H9 (cell line): ENCODE measurements at regions not wholly inside any gene's neighbourhood (a gene's known extent, or its start where the extent isn't known, plus 50 kb on each side); places are given as distances from the start of the nearest gene placed in this dataset.

Experiments used
- DNase-seq: peaks from one replicate; pipeline ENCODE4 v3.0.0-alpha.2; 2017
- H2AFZ ChIP-seq: one replicate; pipeline ENCODE4 v1.6.1; 2013; ENCODE audit warnings: mild to moderate bottlenecking, low read length, control low read depth, moderate library complexity
- H2AK5ac ChIP-seq: 2 replicates; pipeline ENCODE4 v1.6.1; 2013; ENCODE audit warnings: low read length, control low read depth, mixed read lengths; ENCODE audit not compliant: insufficient read length
- H2BK120ac ChIP-seq: one replicate; pipeline ENCODE4 v1.6.1; 2013; ENCODE audit warnings: low read depth, mild to moderate bottlenecking, low read length, control low read depth, inconsistent platforms; ENCODE audit not compliant: poor library complexity, severe bottlenecking
- H2BK12ac ChIP-seq: 2 replicates; pipeline ENCODE4 v1.6.1; 2013; ENCODE audit warnings: low read length, control low read depth, mixed read lengths, low read depth; ENCODE audit not compliant: insufficient read length
- H2BK15ac ChIP-seq: 2 replicates; pipeline ENCODE4 v1.6.1; 2013; ENCODE audit warnings: low read depth, low read length, control low read depth
- H2BK20ac ChIP-seq: one replicate; pipeline ENCODE4 v1.6.1; 2013; ENCODE audit warnings: low read depth, mild to moderate bottlenecking, low read length, control low read depth, inconsistent platforms; ENCODE audit not compliant: poor library complexity, severe bottlenecking
- H2BK5ac ChIP-seq: 2 replicates; pipeline ENCODE4 v1.6.1; 2013; ENCODE audit warnings: low read length, control low read depth, mixed read lengths; ENCODE audit not compliant: insufficient read length
- H3K14ac ChIP-seq: 2 replicates; pipeline ENCODE4 v1.6.1; 2013; ENCODE audit warnings: low read length, control low read depth; ENCODE audit not compliant: insufficient read depth
- H3K18ac ChIP-seq: 2 replicates; pipeline ENCODE4 v1.6.1; 2013; ENCODE audit warnings: low read depth, mild to moderate bottlenecking, mixed read lengths, low read length, control low read depth; ENCODE audit not compliant: insufficient read length
- H3K23ac ChIP-seq: 2 replicates; pipeline ENCODE4 v1.6.1; 2013; ENCODE audit warnings: low read length, control low read depth, mixed read lengths, low read depth; ENCODE audit not compliant: insufficient read length
- H3K23me2 ChIP-seq: 2 replicates; pipeline ENCODE4 v1.6.1; 2013; ENCODE audit warnings: low read depth, mild to moderate bottlenecking, mixed read lengths, low read length, control low read depth; ENCODE audit not compliant: insufficient read length, poor library complexity, severe bottlenecking
- H3K27ac ChIP-seq: 2 replicates; pipeline ENCODE4 v1.5.1; 2013; ENCODE audit warnings: low read length, control low read depth, mixed read lengths, low read depth; ENCODE audit not compliant: insufficient read length
- H3K27me3 ChIP-seq: 2 replicates; pipeline ENCODE4 v1.6.1; 2013; ENCODE audit warnings: low read length, control low read depth, inconsistent platforms; ENCODE audit not compliant: insufficient read depth
- H3K4ac ChIP-seq: 2 replicates; pipeline ENCODE4 v1.6.1; 2013; ENCODE audit warnings: low read depth, mild to moderate bottlenecking, control low read depth, inconsistent platforms, low read length, moderate library complexity
- H3K4me1 ChIP-seq: 2 replicates; pipeline ENCODE4 v1.6.1; 2013; ENCODE audit warnings: low read length, control low read depth, inconsistent platforms; ENCODE audit not compliant: insufficient read depth
- H3K4me2 ChIP-seq: 2 replicates; pipeline ENCODE4 v1.6.1; 2013; ENCODE audit warnings: low read length, control low read depth, mixed read lengths; ENCODE audit not compliant: insufficient read length, insufficient read depth
- H3K56ac ChIP-seq: 2 replicates; pipeline ENCODE4 v1.6.1; 2013; ENCODE audit warnings: low read depth, mild to moderate bottlenecking, mixed read lengths, low read length, control low read depth; ENCODE audit not compliant: insufficient read length
- H3K79me1 ChIP-seq: 2 replicates; pipeline ENCODE4 v1.6.1; 2013; ENCODE audit warnings: low read depth, mild to moderate bottlenecking, moderate library complexity, low read length, control low read depth, inconsistent platforms; ENCODE audit not compliant: insufficient read depth, poor library complexity, severe bottlenecking
- H3K79me2 ChIP-seq: 2 replicates; pipeline ENCODE4 v1.6.1; 2013; ENCODE audit warnings: low read length, control low read depth, inconsistent platforms; ENCODE audit not compliant: insufficient read depth
- H3K9ac ChIP-seq: 2 replicates; pipeline ENCODE4 v1.6.1; 2013; ENCODE audit warnings: low read length, control low read depth, mixed read lengths; ENCODE audit not compliant: insufficient read length; ENCODE audit errors: extremely low read depth
- H3K9me3 ChIP-seq: one replicate; pipeline ENCODE4 v1.6.1; 2013; ENCODE audit warnings: low read depth, low read length, inconsistent platforms; ENCODE audit not compliant: control insufficient read depth
- H3T11ph ChIP-seq: one replicate; pipeline ENCODE4 v1.6.1; 2013; ENCODE audit warnings: mild to moderate bottlenecking, low read length, control low read depth, inconsistent platforms
- H4K20me1 ChIP-seq: one replicate; pipeline ENCODE4 v1.6.1; 2013; ENCODE audit not compliant: control insufficient read depth, insufficient read length, insufficient read depth
- H4K5ac ChIP-seq: 2 replicates; pipeline ENCODE4 v1.6.1; 2013; ENCODE audit warnings: low read depth, mild to moderate bottlenecking, mixed read lengths, low read length, control low read depth; ENCODE audit not compliant: insufficient read length
- H4K8ac ChIP-seq: replicated peaks from 2 replicates; pipeline ENCODE4 v1.6.1; 2013; ENCODE audit warnings: low read length, control low read depth, mixed read lengths, low read depth; ENCODE audit not compliant: insufficient read length
- H4K91ac ChIP-seq: 2 replicates; pipeline ENCODE4 v1.6.1; 2013; ENCODE audit warnings: low read depth, mild to moderate bottlenecking, moderate library complexity, mixed read lengths, low read length, control low read depth; ENCODE audit not compliant: insufficient read length
- H3K27ac Mint-ChIP-seq, 3 experiments: 2 replicates in 2 of 3; 3 replicates in 1 of 3; pipeline ENCODE4 v1.8.0; 2020 to 2021; ENCODE audit warnings: mixed read lengths in 3 of 3, mild to moderate bottlenecking in 1 of 3, moderate library complexity in 1 of 3
- H3K27me3 Mint-ChIP-seq: 2 replicates; pipeline ENCODE4 v1.8.0; 2021; ENCODE audit warnings: low read depth, mild to moderate bottlenecking, moderate library complexity, mixed read lengths
- H3K36me3 Mint-ChIP-seq, 3 experiments: 2 replicates in 2 of 3; 3 replicates in 1 of 3; pipeline ENCODE4 v1.8.0; 2020 to 2021; ENCODE audit warnings: low read depth in 3 of 3, mixed read lengths in 3 of 3; ENCODE audit not compliant: insufficient read depth in 1 of 3
- H3K4me1 Mint-ChIP-seq, 2 experiments: 2 replicates each; pipeline ENCODE4 v1.8.0; 2020; ENCODE audit warnings: mixed read lengths in 2 of 2
- H3K4me3 Mint-ChIP-seq, 2 experiments: 2 replicates in 1 of 2; 3 replicates in 1 of 2; pipeline ENCODE4 v1.8.0; 2020 to 2021; ENCODE audit warnings: mild to moderate bottlenecking in 2 of 2, mixed read lengths in 2 of 2, moderate library complexity in 1 of 2
- H3K9me3 Mint-ChIP-seq, 2 experiments: 2 replicates in 1 of 2; 3 replicates in 1 of 2; pipeline ENCODE4 v1.8.0; 2020; ENCODE audit warnings: mild to moderate bottlenecking in 2 of 2, mixed read lengths in 2 of 2, moderate library complexity in 1 of 2
- WGBS: extraction: QIAGEN DNeasy Blood & Tissue Kit; methylation state at CpG from one replicate; pipeline ENCODE4 v1.1.7; 2013; ENCODE audit warnings: missing lambda C conversion rate, low lambda C conversion rate, mixed read lengths; ENCODE audit not compliant: insufficient read length; ENCODE audit errors: extremely low coverage; 5-methylcytosine and 5-hydroxymethylcytosine counted together
- TF ChIP-seq, protein P1 (sequence below): fragments of 200-600 bp; sonication (generic); conservative IDR thresholded peaks from 3 replicates; pipeline ENCODE4 v1.8.0; 2021; ENCODE audit warnings: antibody characterized with exemption, mild to moderate bottlenecking

GRCh38 chr13:48153186-48153585 is 58.3 kb upstream of the MED4 start:
- Histone ChIP-seq H4K20me1 (no peaks in the 10 kb centered on the region), H3K56ac (no peak overlapping the region), H3K9ac (no peak overlapping the region), H3K79me1 (no peaks in the 10 kb centered on the region), H3K23me2 (no peaks in the 10 kb centered on the region), H3K23ac (no peak overlapping the region), H2BK12ac (no peak overlapping the region), H3K14ac (no peak overlapping the region), H3K18ac (no peak overlapping the region), H4K8ac (no peak overlapping the region), H3K27ac (no peak overlapping the region), H2AFZ (no peak overlapping the region), H3K27me3 (no peaks in the 10 kb centered on the region), H3K79me2 (no peaks in the 10 kb centered on the region), H4K5ac (no peak overlapping the region), H2BK20ac (no peak overlapping the region), H4K91ac (no peak overlapping the region), H2BK120ac (no peak overlapping the region), H3K4me1 (no peaks in the 10 kb centered on the region; the same call in 1 of the 2 replicates), H3T11ph (no peak overlapping the region), H2AK5ac (no peak overlapping the region), H3K4me2 (no peak overlapping the region), H3K9me3 (no peaks in the 10 kb centered on the region), H2BK15ac (no peak overlapping the region), H3K4ac (no peak overlapping the region), H2BK5ac (no peak overlapping the region)
- DNase-seq: no peak
- H3K9me3 Mint-ChIP-seq: peaks cover 0 to 3% of the 10 kb centered on the region in 2 experiments; a peak in 2 of 5 replicates
- H3K4me3 Mint-ChIP-seq: no peak overlapping the region
- no CpG with 5 or more reads among the region's 3 CpGs for WGBS
- H3K27me3 Mint-ChIP-seq: no peaks in the 10 kb centered on the region
- H3K36me3 Mint-ChIP-seq: peaks cover 0 to 4% (median 0%) of the 10 kb centered on the region in 3 experiments; a peak in 2 of 7 replicates
- TF ChIP-seq, protein P1, sequence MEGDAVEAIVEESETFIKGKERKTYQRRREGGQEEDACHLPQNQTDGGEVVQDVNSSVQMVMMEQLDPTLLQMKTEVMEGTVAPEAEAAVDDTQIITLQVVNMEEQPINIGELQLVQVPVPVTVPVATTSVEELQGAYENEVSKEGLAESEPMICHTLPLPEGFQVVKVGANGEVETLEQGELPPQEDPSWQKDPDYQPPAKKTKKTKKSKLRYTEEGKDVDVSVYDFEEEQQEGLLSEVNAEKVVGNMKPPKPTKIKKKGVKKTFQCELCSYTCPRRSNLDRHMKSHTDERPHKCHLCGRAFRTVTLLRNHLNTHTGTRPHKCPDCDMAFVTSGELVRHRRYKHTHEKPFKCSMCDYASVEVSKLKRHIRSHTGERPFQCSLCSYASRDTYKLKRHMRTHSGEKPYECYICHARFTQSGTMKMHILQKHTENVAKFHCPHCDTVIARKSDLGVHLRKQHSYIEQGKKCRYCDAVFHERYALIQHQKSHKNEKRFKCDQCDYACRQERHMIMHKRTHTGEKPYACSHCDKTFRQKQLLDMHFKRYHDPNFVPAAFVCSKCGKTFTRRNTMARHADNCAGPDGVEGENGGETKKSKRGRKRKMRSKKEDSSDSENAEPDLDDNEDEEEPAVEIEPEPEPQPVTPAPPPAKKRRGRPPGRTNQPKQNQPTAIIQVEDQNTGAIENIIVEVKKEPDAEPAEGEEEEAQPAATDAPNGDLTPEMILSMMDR: no peak
- no peak overlapping the region for H3K27ac Mint-ChIP-seq
- H3K4me1 Mint-ChIP-seq: peaks cover 5 to 11% of the 10 kb centered on the region in 2 experiments; a peak in 2 of 4 replicates
